Suprapubic skin (tissue), 4 donors: ENCODE measurements at regions not wholly inside any gene's neighbourhood (a gene's known extent, or its start where the extent isn't known, plus 50 kb on each side); places are given as distances from the start of the nearest gene placed in this dataset.

Experiments used
- DNase-seq, 2 donors: peaks; one replicate each; pipeline ENCODE4 v3.0.0-alpha.2; 2019; ENCODE audit warnings: low spot score in 2 of 2
- H3K27ac ChIP-seq: fragments of 200-600 bp; sonication (generic); one replicate; pipeline ENCODE4 v1.5.1; 2019
- H3K27me3 ChIP-seq: fragments of 200-600 bp; sonication (generic); one replicate; pipeline ENCODE4 v1.5.1; 2019
- H3K36me3 ChIP-seq: fragments of 200-600 bp; sonication (generic); one replicate; pipeline ENCODE4 v1.5.1; 2019
- H3K4me1 ChIP-seq: fragments of 200-600 bp; sonication (generic); one replicate; pipeline ENCODE4 v1.5.1; 2019
- H3K4me3 ChIP-seq: fragments of 200-600 bp; sonication (generic); one replicate; pipeline ENCODE4 v1.5.1; 2019; ENCODE audit warnings: mild to moderate bottlenecking
- H3K9me3 ChIP-seq: fragments of 200-600 bp; sonication (generic); one replicate; pipeline ENCODE4 v1.5.1; 2019
- EP300 ChIP-seq: sonication (generic); formaldehyde crosslinking; IDR thresholded peaks from one replicate; pipeline ENCODE4 v1.6.1; 2017; ENCODE audit warnings: antibody characterized with exemption
- POLR2A ChIP-seq, 2 donors: fragments of 450-650 bp; IDR thresholded peaks; one replicate each; pipeline ENCODE4 v1.6.1; 2017; ENCODE audit warnings: antibody characterized with exemption in 2 of 2, mild to moderate bottlenecking in 2 of 2, moderate library complexity in 2 of 2
- POLR2AphosphoS5 ChIP-seq, 3 donors: sonication (generic); formaldehyde crosslinking; IDR thresholded peaks; one replicate each; pipeline ENCODE4 v1.6.1; 2017; ENCODE audit warnings: antibody characterized with exemption in 3 of 3
- WGBS: methylation state at CpG from one replicate; pipeline ENCODE4 v1.1.5; 2018; 5-methylcytosine and 5-hydroxymethylcytosine counted together
- TF ChIP-seq, protein P1 (sequence below), 2 donors: fragments of 200-600 bp in 1 of 2; fragments of 450-650 bp in 1 of 2; sonication (generic) in 1 of 2; IDR thresholded peaks; one replicate each; pipeline ENCODE4 v1.5.1; 2016 to 2019; ENCODE audit warnings: antibody characterized with exemption in 2 of 2, mild to moderate bottlenecking in 1 of 2, moderate library complexity in 1 of 2

- H3K27me3 ChIP-seq = no peaks in the 10 kb centered on the region
- H3K9me3 ChIP-seq = no peaks in the 10 kb centered on the region
- H3K36me3 ChIP-seq = no peaks in the 10 kb centered on the region
- no peak for TF ChIP-seq POLR2A (IDR thresholded peaks at IDR 0.05)
- no peak for TF ChIP-seq EP300
- no peak for TF ChIP-seq POLR2AphosphoS5 (IDR thresholded peaks at IDR 0.05)
- H3K27ac ChIP-seq = no peak overlapping the region
- DNase-seq = no peak
- H3K4me3 ChIP-seq = no peak overlapping the region
- H3K4me1 ChIP-seq = no peaks in the 10 kb centered on the region
- 80% methylated on average over 5 of the region's 5 CpGs for WGBS
Observed at GRCh38 chr20:51969191-51969590, 166.9 kb upstream of the SALL4 start.

- 95% methylated on average over 4 of the region's 4 CpGs for WGBS
- Histone ChIP-seq H3K27me3 (no peaks in the 10 kb centered on the region), H3K27ac (no peak overlapping the region), H3K4me3 (no peak overlapping the region), H3K36me3 (no peaks in the 10 kb centered on the region), H3K9me3 (no peaks in the 10 kb centered on the region), H3K4me1 (no peaks in the 10 kb centered on the region)
- no peak for DNase-seq
- TF ChIP-seq POLR2AphosphoS5 (IDR thresholded peaks at IDR 0.05) (no peak), EP300 (no peak)
- TF ChIP-seq, protein P1, sequence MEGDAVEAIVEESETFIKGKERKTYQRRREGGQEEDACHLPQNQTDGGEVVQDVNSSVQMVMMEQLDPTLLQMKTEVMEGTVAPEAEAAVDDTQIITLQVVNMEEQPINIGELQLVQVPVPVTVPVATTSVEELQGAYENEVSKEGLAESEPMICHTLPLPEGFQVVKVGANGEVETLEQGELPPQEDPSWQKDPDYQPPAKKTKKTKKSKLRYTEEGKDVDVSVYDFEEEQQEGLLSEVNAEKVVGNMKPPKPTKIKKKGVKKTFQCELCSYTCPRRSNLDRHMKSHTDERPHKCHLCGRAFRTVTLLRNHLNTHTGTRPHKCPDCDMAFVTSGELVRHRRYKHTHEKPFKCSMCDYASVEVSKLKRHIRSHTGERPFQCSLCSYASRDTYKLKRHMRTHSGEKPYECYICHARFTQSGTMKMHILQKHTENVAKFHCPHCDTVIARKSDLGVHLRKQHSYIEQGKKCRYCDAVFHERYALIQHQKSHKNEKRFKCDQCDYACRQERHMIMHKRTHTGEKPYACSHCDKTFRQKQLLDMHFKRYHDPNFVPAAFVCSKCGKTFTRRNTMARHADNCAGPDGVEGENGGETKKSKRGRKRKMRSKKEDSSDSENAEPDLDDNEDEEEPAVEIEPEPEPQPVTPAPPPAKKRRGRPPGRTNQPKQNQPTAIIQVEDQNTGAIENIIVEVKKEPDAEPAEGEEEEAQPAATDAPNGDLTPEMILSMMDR (IDR thresholded peaks at IDR 0.05) = no peak
Observed at GRCh38 chr20:51968151-51968550, 165.8 kb upstream of the SALL4 start.

GRCh38 chr20:51966296-51966971, 164.1 kb upstream of the SALL4 start:
- H3K27me3 ChIP-seq = no peaks in the 10 kb centered on the region
- TF ChIP-seq, protein P1 (IDR thresholded peaks at IDR 0.05) = peak in 1 of 2 donors; percentile 33
- TF ChIP-seq POLR2AphosphoS5 (IDR thresholded peaks at IDR 0.05) (no peak), POLR2A (IDR thresholded peaks at IDR 0.05) (no peak)
- 61% methylated on average over 8 of the region's 8 CpGs for WGBS
- H3K36me3 ChIP-seq = no peaks in the 10 kb centered on the region
- no peaks in the 10 kb centered on the region for H3K4me1 ChIP-seq
- no peak overlapping the region for H3K27ac ChIP-seq
- no peaks in the 10 kb centered on the region for H3K9me3 ChIP-seq
- DNase-seq = no peak
- H3K4me3 ChIP-seq = no peak overlapping the region

DNA sequence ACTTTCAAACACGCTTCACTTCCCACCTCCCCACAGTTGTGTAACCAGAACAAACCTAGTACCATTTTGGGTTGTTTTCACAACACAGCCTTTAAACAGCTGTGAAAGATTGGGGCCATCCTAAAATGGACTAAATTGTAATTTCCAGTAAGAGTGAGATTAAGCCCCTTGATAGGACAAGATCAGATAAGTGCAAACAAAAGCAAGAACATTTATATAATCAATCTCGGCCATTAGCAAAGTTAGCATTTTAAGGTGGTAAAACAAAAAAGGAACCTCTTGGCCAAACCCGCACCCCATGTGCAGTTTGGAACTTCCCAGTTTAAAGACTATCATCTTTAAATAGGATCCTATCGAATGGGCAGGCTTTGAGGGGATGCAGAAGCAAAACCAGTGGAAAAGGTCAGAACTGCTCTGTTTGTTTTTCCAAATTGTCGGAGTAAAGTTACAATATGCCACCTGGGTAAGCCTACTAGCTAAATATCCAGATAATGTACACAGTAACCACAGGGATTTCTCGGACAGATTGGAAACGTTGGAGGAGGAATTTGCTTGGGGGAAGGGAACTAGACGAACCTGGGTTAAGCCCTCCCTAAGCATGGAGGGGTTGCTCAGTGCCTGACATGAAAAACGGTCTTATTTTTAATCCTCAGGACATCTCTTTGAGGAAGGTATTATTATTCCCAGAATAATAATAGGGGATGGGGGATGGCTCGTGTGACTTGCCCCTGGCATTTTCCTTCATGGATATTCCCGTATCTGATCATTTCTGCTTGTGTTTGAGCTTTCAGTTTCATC, 159.8 kb upstream of the SALL4 start:
- no peak for DNase-seq
- H3K4me1 ChIP-seq = no peaks in the 10 kb centered on the region
- 61% methylated on average over 11 of the region's 11 CpGs for WGBS
- no peaks in the 10 kb centered on the region for H3K36me3 ChIP-seq
- H3K9me3 ChIP-seq = no peaks in the 10 kb centered on the region
- no peaks in the 10 kb centered on the region for H3K27me3 ChIP-seq
- H3K27ac ChIP-seq = no peak overlapping the region
- H3K4me3 ChIP-seq = no peak overlapping the region
- no peak for TF ChIP-seq EP300
- no peak for TF ChIP-seq POLR2A (IDR thresholded peaks at IDR 0.05)
- TF ChIP-seq, protein P1 (IDR thresholded peaks at IDR 0.05) = no peak
- TF ChIP-seq POLR2AphosphoS5 (IDR thresholded peaks at IDR 0.05) = no peak

DNA sequence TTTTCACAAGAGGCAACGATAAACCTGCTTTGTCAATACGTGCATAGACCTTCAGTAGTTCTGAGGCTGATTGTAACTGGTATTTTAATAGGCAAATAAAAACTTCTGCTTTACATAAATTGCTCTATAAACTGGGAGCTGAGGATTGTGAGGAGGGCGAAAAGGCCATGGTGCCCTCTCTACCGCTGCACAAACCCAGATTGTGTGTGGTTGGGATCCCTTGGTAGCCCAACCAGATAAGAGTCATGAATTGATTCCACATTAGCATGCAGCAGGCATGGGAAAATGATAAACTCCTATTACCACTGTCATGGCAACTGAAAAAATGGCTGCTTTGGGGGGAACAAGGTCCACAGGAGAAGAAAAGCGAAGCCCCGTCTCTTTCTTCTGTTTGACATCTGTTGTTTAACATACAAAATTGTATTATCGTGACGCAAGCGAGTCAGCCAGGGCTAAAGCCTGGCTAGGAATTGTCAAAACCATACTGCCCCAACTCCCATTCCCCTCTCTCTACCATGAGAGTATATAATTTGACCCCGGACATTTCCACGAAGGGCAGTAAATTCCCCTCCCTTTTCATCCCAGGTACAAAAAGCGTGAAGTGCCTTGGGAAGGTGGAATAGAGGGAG, 157.8 kb upstream of the SALL4 start:
- no peak overlapping the region for H3K27ac ChIP-seq
- H3K27me3 ChIP-seq = no peaks in the 10 kb centered on the region
- 91% methylated on average over 12 of the region's 12 CpGs for WGBS
- no peak for TF ChIP-seq POLR2A (IDR thresholded peaks at IDR 0.05)
- no peak for TF ChIP-seq EP300
- TF ChIP-seq POLR2AphosphoS5 (IDR thresholded peaks at IDR 0.05) = no peak
- TF ChIP-seq, protein P1 (IDR thresholded peaks at IDR 0.05) = no peak
- no peak for DNase-seq
- no peak overlapping the region for H3K4me3 ChIP-seq
- H3K36me3 ChIP-seq = no peaks in the 10 kb centered on the region
- no peaks in the 10 kb centered on the region for H3K4me1 ChIP-seq
- no peaks in the 10 kb centered on the region for H3K9me3 ChIP-seq
